Left lobe of liver (tissue), 2 donors: ENCODE measurements at regions not wholly inside any gene's neighbourhood (a gene's known extent, or its start where the extent isn't known, plus 50 kb on each side); places are given as distances from the start of the nearest gene placed in this dataset.

ENCODE experiments used
- ATAC-seq: fragments of 200-7000 bp; cut with Tn5 transposase; one replicate; pipeline ENCODE4 v1.9.1; 2020; ENCODE audit warnings: mild to moderate bottlenecking, moderate library complexity
- DNase-seq: peaks from one replicate; pipeline ENCODE4 v3.0.0-alpha.2; 2020; ENCODE audit warnings: low spot score
- donor health status: DM: no; HTN: no; CAD: no; lungs with moderate emphysema.
- donor health status: DM: no; HTN: yes; CAD: no.

DNA sequence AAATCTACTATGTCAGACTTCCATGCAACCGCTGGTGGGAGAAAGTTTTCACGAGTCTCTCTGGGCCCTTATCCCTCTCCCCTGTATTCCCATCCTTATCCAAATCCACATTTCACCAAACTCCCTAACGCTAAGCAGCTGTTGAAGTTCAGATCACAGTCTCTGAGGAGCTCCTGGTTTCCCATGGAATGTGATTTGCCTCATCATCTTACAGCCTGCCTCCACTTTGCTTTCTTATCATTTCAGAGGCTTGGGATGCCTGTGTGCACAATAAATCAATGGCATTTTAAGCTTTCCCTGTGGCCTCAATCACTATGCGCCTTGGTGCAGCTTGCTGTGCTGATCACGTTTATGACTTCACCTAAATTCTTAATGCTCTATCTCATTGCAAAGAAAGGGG is 352.4 kb upstream of the FAT3 start:
- no peak for ATAC-seq
- DNase-seq, result no peak

DNA sequence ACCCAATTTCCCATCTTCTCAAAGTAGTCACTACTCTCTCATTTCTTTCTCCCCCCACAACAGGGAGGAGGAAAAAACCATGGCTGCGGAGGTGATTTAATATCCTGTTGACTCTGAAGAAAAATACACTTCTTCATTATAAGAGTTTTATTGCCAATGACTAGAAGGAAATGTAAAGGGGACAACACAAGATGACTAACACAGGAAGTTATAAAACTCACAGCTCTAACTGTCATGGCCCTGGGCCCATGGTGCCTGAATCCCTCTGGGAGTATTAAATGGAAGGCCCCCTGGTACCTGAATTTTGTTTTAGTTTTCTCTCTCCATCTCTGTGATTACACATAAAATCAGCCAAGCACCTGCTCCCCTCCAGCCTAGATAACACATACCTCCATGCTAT is 352.8 kb upstream of the FAT3 start:
- ATAC-seq, result no peak
- no peak for DNase-seq

DNA sequence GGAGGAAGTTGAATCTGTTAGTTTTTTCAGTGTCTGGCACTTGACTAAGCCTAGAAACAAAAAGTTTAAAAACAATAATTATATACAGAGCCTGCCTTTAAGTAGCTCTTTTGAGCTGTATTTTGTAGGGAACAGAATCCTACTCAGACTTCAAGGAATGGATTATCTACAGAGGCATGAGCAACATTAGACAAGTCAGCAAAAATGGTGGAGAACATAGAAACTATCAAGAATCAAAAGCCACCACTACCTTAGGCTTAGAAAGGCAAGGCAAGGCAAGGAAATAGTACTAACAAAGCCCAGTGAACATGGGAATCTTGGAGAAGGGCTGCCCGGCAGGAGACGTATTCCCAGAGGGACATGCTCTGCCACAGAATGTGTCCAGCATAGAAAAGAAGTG is 353.6 kb upstream of the FAT3 start:
- no peak for DNase-seq
- no peak for ATAC-seq

DNA sequence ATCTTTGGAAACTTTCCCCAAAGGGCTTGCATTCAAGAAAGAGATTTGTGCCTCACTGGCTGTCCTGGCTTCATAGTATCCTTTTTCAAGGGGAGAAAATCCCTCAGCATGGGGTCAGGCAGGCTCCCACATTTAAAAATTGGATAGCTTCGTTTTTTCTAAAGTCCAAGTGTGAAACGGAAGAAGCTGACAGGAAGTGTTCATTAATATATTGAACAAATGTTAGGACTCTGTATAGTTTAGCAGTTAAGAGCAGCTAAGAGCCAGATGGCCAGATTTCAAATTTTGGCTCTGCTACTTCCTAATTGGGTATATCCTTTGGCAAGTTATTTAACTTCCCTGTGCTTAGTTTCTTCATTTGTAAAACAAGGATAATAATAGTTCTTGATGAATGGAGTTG is 354.9 kb upstream of the FAT3 start:
- no peak for ATAC-seq
- DNase-seq, result no peak

DNA sequence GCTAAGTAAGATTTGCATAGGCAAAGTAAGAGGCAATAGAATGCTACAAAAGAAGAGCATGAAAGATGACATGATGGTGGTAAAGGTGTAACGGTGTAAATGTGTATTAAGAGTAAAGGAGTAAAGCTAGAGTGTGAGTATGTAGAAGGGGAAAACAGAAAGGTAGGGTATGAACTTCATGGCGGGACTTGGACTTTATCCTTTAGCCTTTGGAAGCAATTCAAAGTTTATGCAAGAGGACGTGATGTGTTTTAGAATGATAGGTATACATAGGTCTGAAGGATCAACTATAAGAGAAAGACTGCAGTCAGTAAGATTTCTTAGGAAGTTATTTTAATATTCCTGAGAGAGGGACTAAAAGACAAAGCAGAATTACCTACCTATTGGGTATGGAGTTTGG is 358.0 kb upstream of the FAT3 start:
- peak; percentile 64 for ATAC-seq
- DNase-seq, result no peak

DNA sequence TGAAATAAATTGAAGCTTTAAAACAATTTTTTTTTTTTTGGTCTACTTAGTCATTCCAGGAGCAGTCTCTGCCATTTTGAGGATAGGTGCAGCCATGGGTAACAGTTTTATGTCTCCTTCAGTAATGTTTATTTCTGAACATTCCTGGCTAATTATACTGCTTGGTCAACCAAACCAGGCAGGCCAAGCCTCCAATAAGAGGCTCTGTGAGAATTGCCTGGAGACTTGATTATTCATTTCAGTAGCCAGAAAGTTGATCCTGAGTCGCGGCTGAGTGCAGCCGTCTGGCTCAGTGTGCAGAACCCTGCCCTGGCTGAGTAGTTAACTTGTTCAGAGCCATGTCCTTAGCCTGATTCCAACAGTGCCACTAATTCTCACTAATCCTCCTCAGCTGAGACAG is 364.0 kb upstream of the FAT3 start:
- DNase-seq (no peak), ATAC-seq (no peak)

DNA sequence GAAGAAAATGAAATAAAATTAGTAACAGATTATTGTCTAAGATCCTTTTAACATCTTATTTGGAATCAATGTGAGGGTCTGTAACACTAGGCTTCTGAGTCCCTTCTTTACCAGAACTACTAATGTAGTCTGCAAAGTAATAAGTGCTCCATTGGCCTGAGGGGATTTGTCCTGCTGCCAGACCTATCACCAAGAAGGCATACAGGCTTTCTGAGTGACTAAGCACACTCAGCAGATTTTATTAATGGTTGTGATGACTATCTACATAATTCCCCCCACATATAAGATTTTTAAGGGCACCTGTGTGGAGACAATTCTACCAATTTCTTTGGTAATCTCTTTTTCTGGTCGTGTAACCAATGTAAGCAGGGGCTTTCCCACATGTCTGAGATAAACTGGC is 365.0 kb upstream of the FAT3 start:
- DNase-seq (no peak), ATAC-seq (no peak)

DNA sequence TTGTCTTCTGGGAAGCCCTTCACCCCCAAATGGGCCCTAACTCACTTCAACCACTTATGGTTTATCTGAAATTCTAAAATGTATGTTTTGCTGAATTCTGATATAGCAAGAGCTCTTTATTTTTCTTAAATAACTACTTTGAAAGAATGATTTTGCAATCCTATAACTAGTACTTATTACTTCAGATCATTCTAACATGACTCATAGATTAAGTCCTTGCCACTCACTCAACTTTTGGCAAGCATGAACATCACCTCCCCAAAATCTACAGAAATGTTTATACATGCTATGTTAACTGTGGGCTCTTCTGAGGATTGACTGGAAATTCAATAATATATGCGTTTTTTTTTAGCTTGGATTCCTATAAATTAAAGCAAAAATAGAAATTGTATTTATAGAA is 367.4 kb upstream of the FAT3 start:
- ATAC-seq, result no peak

DNA sequence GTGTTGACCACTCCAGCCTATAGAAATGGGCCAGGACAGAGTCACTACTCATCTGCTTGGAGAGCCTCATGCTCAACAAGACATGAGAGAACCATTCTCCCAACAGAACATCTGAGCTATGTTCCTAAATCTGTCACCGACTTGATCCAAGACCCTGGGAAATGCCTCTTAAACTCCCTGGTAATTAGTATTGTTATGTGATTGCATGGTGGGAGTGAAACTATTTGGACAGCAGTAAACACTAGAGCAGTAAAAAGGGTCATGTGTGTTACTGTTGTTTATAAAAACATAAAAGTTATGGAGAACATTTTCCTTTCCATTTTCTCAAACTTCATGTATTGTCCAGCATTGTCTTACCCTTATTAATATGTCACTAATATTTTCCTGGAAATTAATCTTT is 369.8 kb upstream of the FAT3 start:
- no peak for DNase-seq
- ATAC-seq, result no peak

More for the DNA sequence above, 367.4 kb upstream of the FAT3 start:
- no peak for DNase-seq

DNA sequence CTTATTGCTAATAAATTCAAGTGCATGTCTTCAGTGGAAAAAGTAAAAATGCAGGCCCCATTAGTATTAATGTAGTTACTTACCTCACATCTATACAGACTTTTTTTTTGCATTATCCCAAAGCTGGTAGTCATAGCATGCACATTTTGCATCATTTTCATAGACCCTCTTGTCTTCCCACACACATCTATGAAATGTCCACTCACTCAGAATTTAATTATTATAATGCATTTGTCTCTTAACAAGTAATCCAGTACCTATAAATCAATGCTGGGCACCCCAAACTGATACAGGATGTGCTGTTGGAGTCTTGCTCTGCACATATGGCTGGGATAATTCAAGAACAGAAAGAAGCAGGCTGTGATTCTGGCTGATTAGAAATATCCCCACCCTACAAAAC is 370.4 kb upstream of the FAT3 start:
- DNase-seq (no peak), ATAC-seq (no peak)

DNA sequence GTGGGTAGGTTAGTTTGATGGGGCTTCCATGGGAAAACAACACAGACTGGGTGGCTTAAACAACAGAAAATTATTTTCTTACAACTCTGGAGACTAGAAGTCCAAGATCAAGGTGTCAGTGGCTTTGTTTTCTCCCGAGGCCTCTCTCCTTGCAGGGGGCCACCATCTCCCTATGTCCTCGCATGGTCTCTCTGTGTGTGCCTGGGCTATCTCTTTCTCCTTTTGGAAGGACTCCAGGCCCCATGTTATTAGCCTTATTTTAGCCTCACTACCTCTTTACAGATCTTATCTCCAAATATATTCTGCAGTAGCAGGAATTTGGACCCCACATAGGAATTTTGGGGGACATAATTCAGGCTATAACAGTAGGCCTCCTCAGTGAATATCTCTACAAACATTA is 372.7 kb upstream of the FAT3 start:
- DNase-seq (no peak), ATAC-seq (no peak)

DNA sequence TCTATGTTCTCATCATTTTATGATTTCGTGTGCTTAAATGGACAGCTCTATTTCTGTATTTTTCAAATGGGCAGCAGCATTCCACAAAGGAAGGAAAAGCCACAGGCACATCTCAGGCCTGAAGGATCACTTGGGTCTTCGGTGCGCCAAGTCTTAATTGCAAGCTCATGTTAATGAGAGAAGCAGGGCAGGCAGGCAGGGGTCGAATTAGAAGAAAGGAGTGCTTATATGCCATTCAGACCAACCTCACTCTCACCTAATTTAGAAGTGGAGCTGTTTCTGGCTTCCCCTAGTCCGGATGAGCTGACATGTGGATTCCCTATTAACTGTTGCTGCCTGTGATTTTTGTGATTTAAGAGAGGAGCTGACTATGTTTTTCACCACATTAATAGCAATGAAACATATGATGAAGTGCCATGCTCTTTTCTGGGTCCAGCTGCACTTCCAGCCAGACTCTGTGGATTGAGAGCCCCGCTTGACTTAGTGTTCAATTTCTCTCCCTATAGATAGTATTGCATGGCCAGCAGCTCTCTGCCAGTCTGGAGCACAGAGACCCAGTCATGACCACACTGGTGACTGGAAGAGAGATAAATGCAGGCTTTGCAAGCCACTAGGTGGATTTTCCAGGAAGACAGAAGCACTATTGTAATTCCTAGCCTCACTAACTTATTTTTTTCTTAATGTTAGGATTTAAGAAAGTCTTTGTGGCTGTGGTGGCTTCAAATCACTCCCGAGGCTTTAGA is 373.9 kb upstream of the FAT3 start:
- ATAC-seq (no peak), DNase-seq (no peak)

DNA sequence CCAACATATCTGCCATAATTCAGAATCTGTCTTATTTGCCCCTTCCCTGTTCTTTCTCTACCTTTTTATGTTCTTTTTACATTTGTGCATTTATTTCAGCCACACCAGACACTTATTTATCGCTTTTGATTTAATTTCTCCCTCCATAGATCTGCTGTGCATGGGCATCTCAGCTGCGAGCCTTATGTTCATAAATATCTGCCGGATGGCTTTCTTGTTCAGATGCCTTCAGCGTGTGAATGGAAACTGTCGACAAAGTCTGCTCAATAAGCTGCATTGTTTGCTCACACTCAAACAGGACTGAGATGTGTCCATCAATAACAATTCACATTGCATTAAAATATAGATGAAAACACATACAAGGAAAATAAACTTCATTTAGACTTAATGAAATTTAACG is 374.6 kb upstream of the FAT3 start:
- DNase-seq (no peak), ATAC-seq (no peak)

DNA sequence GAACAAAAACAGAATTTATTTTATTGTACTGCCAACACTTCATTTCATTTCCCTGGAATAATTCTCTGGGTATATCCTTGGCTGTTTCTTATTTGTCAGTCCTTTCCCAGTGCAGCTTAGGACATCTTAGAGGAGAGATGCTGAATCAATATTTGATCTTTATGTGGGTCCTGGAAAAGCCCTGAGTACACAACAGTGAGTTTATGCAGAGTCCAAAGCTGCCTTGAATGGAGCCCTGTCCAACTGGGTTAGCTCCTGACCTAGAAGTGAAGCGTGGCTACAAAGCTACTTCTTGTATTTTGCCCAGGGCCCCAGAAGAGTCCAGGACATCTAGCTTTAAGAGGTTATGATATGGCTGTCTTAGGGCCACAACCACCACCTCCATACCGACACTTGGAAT is 378.0 kb upstream of the FAT3 start:
- ATAC-seq (no peak), DNase-seq (no peak)

DNA sequence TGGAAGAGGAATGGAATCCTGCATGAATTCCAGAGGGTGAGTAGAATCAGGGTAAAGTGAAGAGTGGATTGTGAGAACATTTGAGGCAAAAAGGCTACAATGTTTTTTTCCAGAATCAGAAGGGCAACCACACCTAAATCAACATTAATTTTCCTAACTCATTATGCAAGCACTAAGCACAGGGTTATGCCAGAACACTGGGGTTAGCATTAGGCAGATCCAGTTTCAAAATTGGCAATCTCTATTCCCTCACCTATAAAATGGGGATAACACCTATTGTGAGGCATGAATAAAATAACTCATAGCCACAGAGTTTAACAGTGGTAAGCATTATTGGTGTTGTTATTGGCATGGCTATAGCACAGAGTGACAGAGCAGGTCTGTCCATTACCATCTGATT is 378.6 kb upstream of the FAT3 start:
- ATAC-seq (no peak), DNase-seq (no peak)

DNA sequence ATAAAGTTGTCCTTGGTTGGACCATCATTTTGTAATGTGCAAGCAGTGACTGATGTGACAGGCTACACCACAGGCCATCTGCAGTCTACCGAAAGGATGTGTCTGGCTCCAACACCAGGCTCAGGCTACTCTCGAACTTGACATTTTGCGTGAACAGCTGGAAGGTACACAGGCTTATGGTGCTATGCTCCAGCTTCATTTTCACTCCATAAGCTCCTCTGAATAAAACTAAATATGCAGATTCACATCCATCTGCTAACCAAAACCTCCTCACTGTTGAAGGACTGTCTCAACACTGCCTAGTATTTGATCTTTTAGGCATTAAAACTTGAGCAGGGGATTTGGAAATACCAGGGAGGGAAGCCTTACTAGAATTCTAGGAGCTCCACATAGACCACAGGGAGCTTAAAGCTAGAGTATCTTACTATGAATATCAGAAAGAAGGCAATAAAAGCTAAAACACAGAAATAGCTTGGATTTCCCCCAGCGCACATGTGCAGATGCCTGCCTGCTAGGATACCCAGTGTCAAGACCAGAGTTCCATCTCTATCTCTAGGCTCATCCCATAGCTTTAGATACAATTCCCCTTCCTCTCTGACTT is 383.9 kb upstream of the FAT3 start:
- DNase-seq, result no peak
- ATAC-seq, result no peak

DNA sequence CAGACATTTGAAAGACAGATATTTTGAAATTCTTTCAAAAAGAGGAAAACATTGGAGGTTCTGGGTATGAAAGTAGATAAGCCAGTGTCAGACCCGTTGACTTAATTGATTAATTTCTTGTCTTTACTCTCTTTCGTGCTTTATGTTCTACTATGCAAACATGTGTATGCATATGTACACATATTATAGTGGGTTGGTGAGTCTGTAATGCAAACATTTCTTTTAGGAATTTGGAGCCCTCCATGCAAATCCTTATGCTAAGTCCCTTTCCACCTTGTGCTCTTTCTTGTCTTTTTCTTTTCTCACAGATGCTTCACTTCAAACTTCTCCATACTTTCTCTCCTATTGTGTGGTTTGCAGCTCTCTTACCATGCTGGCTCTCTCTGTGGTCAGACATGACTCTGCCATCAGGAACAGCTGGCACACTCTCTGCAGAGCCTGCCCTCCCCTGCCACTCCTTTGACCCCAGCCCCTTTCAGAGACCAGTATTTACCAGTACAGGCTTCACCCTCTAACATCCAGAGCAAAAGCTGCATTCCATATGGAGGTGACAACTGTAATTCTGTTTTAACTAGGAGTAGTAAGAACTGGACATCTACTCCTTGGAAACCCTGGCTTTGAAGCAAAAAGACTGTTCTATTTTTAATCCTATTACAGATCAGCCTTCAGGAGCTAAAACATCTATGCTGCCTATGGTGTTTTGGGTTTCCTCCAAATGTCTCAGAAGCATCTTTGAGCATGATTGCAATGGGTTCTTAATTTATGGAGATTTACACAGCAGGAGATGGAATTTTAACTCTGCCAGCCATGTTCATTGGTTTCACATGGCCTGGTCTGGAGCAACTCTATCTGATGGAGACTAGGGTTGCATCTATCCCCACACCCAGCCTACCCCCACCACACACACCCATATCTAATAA is 386.9 kb upstream of the FAT3 start:
- no peak for DNase-seq
- no peak for ATAC-seq

DNA sequence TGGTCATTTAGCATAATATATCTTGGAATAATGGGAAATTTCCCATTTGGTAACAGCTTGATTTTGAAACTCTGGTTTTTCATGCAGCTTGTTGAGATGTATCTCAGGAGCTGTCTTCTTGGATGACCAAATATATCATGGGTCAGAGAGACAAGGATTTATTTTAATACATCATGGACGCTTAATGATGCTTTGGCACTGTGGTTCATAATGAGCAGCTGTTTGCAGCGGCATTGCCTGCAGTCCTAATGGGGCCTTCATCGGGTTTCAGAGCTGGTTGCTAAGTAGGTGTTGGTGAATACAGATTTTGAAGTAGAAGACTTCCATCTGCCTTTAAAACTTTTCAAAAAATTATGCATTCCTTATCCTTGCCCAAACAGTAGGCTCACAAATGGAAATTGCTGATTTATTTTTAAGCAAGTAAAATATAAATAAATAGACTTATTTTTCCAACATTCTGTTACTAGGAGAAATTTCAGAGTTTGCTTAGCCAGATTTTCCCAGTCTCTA is 389.5 kb upstream of the FAT3 start:
- ATAC-seq, result no peak
- DNase-seq, result no peak

DNA sequence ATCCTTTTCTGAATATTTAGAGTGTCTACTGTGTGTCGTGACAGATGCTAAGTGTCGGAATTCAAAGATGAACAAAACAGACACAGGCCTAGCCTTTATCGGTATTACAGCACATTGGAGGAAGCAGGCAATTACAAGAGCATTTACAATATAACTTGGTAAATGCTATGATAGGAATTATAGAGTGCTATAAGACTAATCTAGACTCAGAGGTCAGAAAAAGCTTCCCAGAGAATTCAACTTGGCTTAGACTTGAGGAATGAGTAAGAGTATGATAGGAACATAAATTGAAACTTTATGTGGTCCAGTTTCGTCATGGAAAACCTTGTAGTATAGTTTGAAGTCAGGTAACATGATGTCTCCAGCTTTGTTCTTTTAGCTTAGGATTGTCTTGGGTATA is 395.7 kb upstream of the FAT3 start:
- no peak for ATAC-seq
- no peak for DNase-seq

DNA sequence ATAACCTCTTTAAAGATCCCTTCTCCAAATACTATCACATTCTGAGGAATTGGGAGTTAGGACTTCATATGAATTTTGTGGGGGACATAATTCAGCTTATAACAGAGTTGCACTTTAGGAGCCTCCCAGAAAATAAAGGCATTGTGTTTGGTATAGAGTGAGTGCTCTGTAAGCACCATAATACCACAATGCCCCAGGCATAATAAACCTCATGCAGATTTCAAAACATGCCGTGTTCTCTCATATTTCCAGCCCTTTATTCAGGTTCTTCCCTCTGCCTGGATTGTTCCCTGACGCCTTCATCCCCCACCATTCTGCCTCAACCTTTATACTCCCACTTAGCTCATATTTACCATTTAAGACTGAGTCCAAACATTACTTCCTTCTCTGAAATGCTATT is 398.8 kb upstream of the FAT3 start:
- DNase-seq (no peak), ATAC-seq (no peak)

DNA sequence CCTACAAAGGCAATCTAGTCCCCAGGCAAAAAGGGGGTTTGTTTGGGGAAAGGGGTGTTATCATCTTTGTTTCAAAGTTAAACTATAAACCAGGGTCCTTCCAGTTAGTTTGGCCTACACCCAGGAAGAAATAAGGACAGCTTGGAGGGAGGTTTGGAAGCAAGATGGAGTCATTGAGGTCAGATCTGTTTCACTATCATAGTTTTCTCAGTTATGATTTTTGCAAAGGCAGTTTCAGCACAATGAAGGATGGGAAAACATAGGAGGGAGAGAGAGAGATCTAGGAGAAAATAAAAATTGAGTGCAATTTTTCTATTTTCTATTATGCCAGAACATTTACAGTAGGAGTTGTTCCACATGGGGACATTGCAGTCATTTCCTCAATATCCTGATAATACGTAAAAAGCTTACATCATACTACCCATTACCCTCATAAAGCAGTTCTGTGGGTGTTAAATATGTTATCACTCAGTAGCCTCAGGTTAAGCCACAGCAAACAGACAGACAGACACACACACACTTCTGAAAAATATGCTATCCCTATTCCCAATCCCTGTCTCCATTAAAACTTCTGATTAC is 401.3 kb upstream of the FAT3 start:
- ATAC-seq, result no peak
- no peak for DNase-seq

DNA sequence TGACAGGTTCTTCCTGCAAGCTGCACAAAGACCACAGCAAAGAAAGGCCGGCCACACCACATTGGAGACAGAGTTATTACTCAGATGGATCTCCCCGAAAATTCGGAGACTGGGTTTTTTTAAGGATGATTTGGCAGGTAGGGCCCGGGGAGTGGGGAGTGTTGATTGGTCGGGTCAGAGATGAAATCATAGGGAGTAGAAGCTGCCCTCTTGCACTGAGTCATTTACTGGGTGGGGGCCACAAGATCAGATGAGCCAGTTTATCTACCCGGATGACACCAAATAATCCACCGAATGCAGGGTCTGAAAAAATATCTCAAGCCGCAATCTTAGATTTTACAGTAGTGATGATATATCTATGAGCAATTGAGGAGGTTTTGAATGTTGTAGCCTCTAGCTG is 401.8 kb upstream of the FAT3 start:
- DNase-seq (no peak), ATAC-seq (no peak)
